CD4-positive, alpha-beta T cell treated with Interferon gamma for 1 hour (primary cell): ENCODE measurements at regions not wholly inside any gene's neighbourhood (a gene's known extent, or its start where the extent isn't known, plus 50 kb on each side); places are given as distances from the start of the nearest gene placed in this dataset.
A peak's percentile ranks its signal among the peaks of the same experiment; 100 is the strongest.

Experiments used
- DNase-seq: peaks from one replicate; pipeline ENCODE4 v3.0.0-alpha.2; 2020

DNA sequence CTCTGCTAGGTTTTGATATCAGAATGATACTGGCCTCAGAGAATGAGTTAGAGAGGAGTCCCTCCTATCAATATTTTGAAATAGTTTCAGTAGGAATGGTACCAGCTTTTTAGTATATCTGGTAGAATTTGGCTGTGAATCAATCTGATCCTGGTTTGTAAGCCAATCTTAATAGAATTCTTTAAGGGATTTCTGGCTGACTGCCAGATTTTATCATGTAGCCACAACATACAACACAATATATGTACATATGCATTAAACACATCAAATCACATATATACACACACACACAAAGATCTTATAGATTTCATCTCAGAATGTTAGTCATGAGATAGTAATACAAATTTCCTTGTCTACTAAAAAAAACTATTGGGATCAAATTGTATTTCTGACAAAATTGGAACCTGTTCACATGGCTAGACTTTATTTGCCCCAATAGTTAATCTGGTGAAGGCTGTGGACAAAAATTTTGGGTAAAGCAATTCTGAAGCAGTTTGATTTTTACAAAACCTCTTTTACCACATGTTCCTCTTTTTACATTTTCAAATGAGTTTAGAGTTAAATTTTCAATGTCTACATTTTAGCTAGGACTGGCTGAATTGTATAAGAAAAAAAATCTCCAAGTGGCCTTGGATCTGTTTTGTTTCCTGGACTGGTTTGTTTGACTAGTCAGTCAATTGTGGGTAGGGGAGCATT lies 151.7 kb downstream of the FASLG start:
- DNase-seq, result no peak

DNA sequence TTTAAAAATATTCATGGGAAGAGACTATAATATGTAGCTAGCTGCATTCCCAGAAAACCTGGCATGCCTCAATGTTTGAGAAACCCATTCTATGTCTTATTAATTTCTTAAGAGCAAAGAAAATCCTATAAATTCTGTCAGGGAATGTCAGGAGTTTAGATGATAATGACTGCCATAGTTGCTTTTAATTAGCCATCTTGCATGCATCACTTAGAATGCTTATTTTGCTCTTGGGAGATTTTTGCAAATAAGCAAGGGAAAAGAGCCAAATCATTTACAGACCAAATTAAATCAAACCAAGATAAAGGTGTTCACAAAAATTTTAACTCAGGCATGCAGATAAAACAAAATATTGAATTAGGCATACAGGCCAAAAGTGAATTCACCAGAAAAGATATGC lies 152.8 kb downstream of the FASLG start:
- no peak for DNase-seq

DNA sequence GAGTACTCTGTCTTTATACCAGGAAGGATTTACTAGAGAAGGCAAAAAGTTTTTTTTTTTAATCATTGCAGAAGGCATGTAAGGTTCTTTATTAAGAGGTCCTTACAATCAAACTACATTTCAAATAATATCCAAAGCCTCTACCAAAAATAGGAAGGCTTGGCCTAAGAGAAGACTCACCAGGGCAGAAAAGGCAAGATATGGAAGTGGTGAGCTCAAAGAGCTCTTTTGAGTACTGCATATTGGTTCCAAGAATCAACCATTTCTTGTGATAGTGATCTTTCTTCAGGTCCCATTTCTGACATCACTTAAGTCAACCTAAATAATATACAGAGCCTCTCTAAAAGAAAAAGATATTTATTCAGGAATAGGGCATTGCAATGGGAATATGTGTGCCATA lies 153.2 kb downstream of the FASLG start:
- no peak for DNase-seq

DNA sequence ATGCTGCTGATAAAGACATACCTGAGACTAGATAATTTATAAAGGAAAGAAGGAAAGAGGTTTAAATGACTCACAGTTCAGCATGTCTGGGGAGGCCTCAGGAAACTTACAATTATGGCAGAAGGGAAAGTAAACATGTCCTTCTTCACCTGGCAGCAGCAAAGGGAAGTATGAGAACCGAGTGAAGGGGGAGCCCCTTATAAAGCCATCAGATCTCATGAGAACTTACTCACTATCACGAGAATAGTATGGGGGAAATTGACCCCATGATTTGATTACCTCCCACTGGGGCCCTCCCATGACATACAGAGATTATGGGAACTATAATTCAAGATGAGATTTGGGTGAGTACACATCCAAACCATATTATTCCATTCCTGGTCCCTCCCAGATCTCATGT lies 154.4 kb downstream of the FASLG start:
- no peak for DNase-seq

DNA sequence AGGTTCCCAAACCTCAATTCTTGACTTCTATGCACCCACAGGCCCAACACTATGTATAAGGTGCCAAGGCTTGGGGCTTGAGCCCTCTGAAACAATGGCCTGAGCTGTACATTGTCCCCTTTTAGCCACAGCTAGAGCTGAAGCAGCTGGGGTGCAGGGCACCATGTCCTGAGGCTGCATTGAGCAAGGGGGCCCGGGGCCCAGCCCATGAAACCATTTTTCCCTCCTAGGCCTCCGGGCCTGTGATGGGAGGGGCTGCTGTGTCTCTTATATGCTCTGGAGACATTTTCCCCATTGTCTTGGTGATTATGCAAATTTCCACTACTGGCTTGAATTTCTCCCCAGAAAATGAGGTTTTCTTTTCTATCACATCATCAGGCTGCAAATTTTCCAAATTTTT lies 155.5 kb downstream of the FASLG start:
- DNase-seq, result no peak

DNA sequence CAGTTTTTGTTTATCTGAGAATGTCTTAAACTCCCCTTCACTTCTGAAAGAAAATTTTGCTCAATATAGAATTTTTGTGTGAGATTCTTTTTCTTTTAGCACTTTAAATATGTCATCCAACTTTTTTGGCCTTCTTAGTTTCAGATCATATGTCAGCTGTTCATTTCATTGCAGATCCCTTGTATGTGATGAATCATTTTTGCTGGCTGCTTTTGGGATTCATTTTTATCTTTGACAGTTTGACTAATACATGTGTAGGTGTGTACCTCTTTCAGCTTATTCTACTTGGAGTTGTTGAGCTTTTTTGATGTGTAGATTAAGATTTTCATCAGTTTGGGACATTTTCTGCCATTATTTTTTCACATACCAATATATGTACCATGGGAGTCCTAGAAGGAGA lies 156.8 kb downstream of the FASLG start:
- no peak for DNase-seq

DNA sequence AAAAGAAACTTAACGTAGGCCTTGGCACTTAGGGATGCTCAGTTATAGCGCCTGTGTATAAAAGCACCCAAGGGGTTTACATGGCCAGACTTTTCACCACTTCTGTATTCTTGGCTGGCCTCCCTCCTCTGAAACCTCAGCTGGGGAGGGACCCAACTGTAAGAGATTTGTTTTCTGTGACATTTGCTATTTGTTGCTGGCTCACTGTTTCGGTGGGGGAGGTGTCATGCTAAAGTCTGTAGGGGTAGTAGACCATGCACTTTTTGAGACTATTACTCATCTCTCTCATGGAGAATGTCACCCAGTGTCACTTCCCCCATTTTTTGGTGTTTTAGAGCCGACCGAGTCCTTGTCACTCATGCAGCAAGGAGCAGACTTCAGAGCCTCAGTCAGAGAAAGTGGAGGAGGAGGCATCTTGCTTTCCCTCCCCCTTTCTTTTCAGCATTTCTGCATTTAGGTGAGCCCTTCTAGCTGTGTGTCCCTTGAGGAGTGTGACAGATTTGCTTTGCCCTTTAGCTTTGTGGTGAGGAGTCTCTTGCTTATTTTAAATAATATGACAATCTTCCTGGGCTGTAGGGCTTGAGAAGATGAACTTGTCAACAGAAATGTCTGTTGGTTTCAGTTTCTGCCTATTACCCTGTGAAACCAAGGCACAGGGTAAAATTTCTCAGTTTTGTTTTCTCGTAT lies 160.1 kb downstream of the FASLG start:
- peak; percentile 73 for DNase-seq

GRCh38 chr1:172820475-172821158 lies 161.7 kb downstream of the FASLG start:
- no peak for DNase-seq

- DNase-seq, result no peak
Measured at GRCh38 chr1:172821609-172822274, 162.8 kb downstream of the FASLG start.

DNA sequence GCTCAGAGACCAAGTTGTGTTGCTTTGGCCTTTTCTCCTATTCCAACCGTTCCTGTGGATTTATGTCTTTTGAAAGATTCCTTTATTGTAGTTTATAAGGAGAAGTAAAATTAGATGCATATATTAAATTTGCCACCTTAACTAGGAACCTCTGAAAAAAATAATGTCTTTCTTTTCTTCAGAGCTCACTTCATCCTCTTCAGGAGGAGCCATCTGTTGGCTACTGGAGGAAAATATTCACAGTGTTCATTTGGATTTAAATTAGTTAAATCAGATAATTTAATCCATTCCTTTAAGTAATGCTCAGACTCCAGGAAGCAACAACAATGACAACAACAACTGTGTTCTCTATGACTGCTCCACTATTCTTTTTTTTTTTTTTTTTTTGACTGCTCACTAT lies 164.0 kb downstream of the FASLG start:
- DNase-seq, result no peak

GRCh38 chr1:172823534-172823933 lies 164.6 kb downstream of the FASLG start:
- no peak for DNase-seq

- DNase-seq, result no peak
Measured at GRCh38 chr1:172824209-172824608, 165.3 kb downstream of the FASLG start.

DNA sequence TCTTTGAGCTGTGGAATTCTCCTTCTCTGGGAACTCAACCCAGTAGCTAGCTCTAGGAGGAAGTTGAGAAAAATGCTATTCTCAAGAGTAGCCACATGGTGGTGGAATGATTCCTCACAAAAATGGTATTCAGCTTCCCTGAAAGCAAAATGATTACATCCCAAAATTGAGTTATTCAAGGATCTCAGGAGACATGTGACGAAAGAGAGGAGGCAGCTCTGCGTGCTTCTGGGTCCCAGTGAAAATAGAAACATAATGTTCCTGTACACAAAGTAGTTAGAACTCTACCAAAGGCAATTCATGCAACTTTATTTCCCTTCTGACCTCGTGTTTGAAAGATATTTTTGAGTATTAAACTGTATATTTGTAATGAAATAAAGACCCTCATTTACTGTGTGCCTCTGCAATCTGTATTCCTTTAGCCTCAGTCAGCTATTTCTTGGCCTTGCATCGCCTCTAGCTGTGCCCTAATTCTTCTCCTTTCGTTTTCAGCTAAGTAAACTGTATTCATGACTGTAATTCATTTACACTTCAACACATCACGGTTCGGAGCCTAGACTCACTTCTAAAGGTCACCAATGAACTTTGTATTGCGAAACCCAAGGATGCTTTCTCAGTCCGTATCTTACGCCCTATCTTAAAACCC lies 167.3 kb downstream of the FASLG start:
- no peak for DNase-seq

DNA sequence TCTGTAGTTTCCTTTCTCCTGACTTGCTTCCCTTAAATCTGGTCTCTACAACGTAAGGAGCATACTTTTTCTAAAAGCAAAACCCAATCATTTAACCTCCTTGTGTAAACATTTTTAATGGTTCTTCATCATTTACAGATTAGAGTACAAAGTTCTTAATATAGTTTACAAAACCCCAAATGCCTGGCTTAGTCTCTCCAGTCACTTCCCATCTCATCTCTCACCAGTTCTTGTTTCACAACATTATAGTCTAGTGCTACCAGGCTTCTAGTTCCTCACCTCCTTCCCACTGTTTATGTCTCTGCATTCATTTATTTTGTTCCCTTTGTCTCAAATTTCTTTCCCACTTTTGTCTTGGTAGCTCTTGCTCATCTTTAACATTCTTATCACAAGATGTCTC lies 168.4 kb downstream of the FASLG start:
- no peak for DNase-seq

GRCh38 chr1:172827841-172828240 lies 168.9 kb downstream of the FASLG start:
- DNase-seq, result no peak

DNA sequence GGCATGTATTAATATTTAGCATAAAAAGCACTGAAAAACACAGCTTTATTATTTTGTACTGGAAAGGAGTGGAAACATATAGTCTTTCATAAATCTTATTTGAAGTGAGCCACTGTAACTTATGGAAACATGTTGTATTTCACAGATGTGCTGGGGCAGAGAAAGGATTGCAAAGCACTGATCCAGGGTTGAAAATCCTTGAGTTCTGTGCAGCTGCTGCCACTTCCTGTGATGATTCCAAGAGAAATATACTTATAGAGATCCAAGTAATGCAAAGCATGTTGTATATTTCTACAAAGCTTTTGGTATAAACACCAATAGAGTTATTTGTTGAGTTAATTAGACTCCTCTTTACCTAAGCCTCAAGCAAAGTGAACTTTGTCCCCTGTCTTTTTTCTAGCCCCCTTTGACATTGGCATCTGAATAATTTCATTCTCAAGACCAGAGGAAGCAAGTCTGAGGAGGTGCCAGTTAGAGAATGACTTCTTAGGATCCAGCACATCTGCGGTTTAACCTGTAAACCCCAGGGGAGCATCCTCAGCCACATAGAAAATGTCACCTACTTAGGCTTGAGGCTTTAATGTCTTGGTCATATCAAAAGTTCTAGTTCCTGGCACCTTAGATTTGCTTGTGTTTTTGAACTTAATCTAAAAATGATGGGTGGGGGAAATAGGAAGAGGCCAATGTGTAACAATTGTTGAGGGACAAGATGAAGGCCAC lies 173.3 kb downstream of the FASLG start:
- DNase-seq, result no peak

DNA sequence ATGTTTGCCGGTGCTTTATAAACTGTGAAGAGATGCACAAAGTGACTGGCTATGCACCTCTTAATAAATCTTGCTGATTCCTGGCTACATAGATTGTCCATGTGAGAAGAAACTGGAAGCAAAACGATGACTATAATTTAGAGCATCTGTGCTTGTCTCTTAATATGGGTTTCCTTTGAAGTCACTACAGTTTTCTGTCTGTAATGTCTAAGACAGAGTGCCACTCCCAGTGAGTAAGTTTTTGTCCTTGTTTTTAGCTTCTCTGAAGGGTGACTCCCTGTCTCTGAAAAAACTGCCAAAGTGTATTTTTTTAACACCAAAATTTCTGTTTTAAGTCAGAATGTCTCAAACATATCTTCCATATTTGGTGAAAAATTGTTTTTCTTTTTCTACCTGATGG lies 175.1 kb downstream of the FASLG start:
- no peak for DNase-seq

GRCh38 chr1:172834609-172835008 lies 175.7 kb downstream of the FASLG start:
- no peak for DNase-seq

DNA sequence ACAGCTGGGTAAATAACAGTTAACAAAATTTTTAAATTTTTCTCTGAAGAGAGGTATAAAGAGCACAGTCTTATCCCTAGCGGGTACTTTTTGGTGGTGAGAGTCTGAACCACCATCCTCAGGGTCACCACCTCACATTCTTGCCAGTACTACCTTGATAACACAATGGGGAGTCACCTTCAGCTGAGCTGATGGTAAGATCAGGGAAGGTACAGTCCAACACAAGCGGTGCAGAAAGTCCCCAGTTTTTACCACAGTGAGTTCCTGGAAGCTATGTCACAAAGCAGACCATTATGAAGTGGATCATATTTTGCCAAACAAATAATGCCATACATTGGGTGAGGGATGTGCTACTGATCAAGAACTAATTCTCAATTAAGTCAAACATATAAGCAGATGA lies 176.9 kb downstream of the FASLG start:
- no peak for DNase-seq

DNA sequence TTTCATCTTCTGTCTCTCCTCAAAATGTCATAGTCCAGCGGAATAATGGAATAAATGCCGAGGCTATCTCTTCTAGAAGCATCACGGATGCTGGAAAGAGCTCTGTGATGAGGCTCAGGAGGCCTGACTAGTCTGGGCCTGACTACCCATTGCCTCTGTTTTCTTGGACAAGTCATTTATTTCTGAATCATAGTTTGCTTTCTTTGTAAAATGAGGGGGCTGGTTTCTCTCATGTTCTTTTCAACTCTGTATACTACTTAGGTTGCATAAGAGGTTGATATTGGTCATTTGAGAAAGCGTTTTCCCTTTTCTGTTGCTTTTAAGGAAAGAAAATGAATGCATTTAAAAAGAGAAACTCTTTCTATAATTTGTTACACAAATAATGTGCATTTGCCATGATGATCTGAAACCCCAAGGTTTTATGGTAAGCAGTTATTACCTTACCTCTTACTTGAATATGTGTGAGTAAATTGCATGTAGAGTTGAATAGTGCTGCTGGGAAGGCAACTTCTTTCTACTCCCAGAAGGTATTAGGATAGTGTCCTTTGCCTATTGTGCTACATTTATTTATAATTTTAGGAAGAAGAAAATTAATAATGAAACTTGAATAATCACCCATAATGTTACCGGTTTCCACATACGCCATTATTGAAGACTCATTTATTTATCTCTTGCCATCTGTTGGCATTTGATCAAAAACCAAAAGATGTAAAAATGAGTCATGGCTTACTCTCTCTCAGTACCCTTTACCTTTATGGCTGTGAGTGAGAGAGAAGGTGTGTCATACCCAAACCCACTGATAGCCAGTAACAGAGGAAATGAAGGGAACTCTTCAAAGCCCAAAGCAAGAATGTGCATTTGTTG lies 179.1 kb downstream of the FASLG start:
- no peak for DNase-seq

DNA sequence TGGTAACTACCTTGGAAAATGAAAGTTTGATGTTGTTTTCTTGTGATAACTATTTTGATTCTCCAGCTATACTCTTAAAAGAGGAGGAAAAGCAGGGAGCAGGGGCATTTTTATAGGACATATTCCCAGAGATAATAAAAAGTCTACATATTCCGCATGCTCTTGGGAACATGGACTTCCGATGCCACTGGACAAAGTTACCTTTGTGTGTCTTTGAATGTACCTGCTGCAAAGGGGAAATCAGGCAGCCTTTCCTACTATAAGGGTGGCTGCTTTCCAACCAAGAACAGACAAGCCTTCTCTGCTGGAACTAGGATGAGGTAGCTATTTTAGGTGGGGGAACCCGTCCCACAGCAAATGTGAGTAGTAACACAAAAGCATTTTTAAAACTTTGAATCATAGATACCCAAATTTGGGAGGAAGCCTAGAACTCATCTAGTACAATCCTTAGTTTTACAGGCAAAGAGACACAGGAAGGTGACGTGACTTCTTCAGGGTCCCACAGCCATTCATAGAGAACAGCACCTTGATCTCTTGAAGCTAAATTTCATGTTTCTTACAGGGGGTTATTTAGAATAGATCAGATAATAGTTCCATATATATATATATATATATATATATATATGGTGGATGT lies 179.9 kb downstream of the FASLG start:
- DNase-seq, result no peak
